ENCODE measurements at regions not wholly inside any gene's neighbourhood (a gene's known extent, or its start where the extent isn't known, plus 50 kb on each side); places are given as distances from the start of the nearest gene placed in this dataset.

- Histone ChIP-seq H3K4me3 (ENCODE audit: insufficient read length, low read depth) (no peak overlapping the region), H3K36me3 (ENCODE audit: insufficient read depth, insufficient read length, low read length) (no peaks in the 10 kb centered on the region), H3K9me3 (ENCODE audit: insufficient read depth, low read length) (no peaks in the 10 kb centered on the region), H3K27me3 (ENCODE audit: insufficient read depth, insufficient read length) (no peaks in the 10 kb centered on the region), H3K9ac (ENCODE audit: insufficient read length, low read depth) (no peak overlapping the region), H3K4me1 (ENCODE audit: insufficient read depth, insufficient read length) (no peaks in the 10 kb centered on the region)
- TF ChIP-seq SUZ12 (IDR thresholded peaks at IDR 0.05; ENCODE audit: extremely low read depth, insufficient read depth, insufficient read length) = no peak
- no peak for TF ChIP-seq YY1 (IDR thresholded peaks at IDR 0.05; ENCODE audit: insufficient read depth, insufficient read length)
- TF ChIP-seq ZNF274 (IDR thresholded peaks at IDR 0.05; ENCODE audit: low read depth, low read length) = no peak
- no peak for DNase-seq (ENCODE audit: low read depth, low spot score)
These were observed 156.5 kb downstream of the POM121L12 start for GRCh38 chr7:53191836-53192443.

- H3K9ac ChIP-seq (ENCODE audit: insufficient read length, low read depth) = no peak overlapping the region
- H3K36me3 ChIP-seq (ENCODE audit: insufficient read depth, insufficient read length, low read length) = no peaks in the 10 kb centered on the region
- no peaks in the 10 kb centered on the region for H3K27me3 ChIP-seq (ENCODE audit: insufficient read depth, insufficient read length)
- no peak overlapping the region for H3K4me3 ChIP-seq (ENCODE audit: insufficient read length, low read depth)
- DNase-seq (ENCODE audit: low read depth, low spot score) = no peak
- no peaks in the 10 kb centered on the region for H3K9me3 ChIP-seq (ENCODE audit: insufficient read depth, low read length)
- H3K4me1 ChIP-seq (ENCODE audit: insufficient read depth, insufficient read length) = peaks cover 3% of the 10 kb centered on the region
- TF ChIP-seq SUZ12 (IDR thresholded peaks at IDR 0.05; ENCODE audit: extremely low read depth, insufficient read depth, insufficient read length) (no peak), YY1 (IDR thresholded peaks at IDR 0.05; ENCODE audit: insufficient read depth, insufficient read length) (no peak)
These were observed 169.6 kb downstream of the POM121L12 start for GRCh38 chr7:53205006-53205405.

GRCh38 chr7:53209129-53209528, 173.7 kb downstream of the POM121L12 start:
- TF ChIP-seq SUZ12 (IDR thresholded peaks at IDR 0.05; ENCODE audit: extremely low read depth, insufficient read depth, insufficient read length) = no peak
- TF ChIP-seq ZNF274 (IDR thresholded peaks at IDR 0.05; ENCODE audit: low read depth, low read length) = no peak
- TF ChIP-seq YY1 (IDR thresholded peaks at IDR 0.05; ENCODE audit: insufficient read depth, insufficient read length) = no peak
- Histone ChIP-seq H3K9ac (ENCODE audit: insufficient read length, low read depth) (no peak overlapping the region), H3K27me3 (ENCODE audit: insufficient read depth, insufficient read length) (no peaks in the 10 kb centered on the region), H3K4me3 (ENCODE audit: insufficient read length, low read depth) (no peak overlapping the region), H3K4me1 (ENCODE audit: insufficient read depth, insufficient read length) (no peaks in the 10 kb centered on the region), H3K36me3 (ENCODE audit: insufficient read depth, insufficient read length, low read length) (no peaks in the 10 kb centered on the region), H3K9me3 (ENCODE audit: insufficient read depth, low read length) (peaks cover 15% of the 10 kb centered on the region)
- DNase-seq (ENCODE audit: low read depth, low spot score) = peak; percentile 13

GRCh38 chr7:53214463-53214862, 179.0 kb downstream of the POM121L12 start:
- Histone ChIP-seq H3K36me3 (ENCODE audit: insufficient read depth, insufficient read length, low read length) (no peaks in the 10 kb centered on the region), H3K9ac (ENCODE audit: insufficient read length, low read depth) (no peak overlapping the region), H3K4me3 (ENCODE audit: insufficient read length, low read depth) (no peak overlapping the region), H3K27me3 (ENCODE audit: insufficient read depth, insufficient read length) (no peaks in the 10 kb centered on the region), H3K4me1 (ENCODE audit: insufficient read depth, insufficient read length) (no peaks in the 10 kb centered on the region), H3K9me3 (ENCODE audit: insufficient read depth, low read length) (peaks cover 45% of the 10 kb centered on the region)
- TF ChIP-seq YY1 (IDR thresholded peaks at IDR 0.05; ENCODE audit: insufficient read depth, insufficient read length) (no peak), SUZ12 (IDR thresholded peaks at IDR 0.05; ENCODE audit: extremely low read depth, insufficient read depth, insufficient read length) (no peak), ZNF274 (IDR thresholded peaks at IDR 0.05; ENCODE audit: low read depth, low read length) (no peak)
- no peak for DNase-seq (ENCODE audit: low read depth, low spot score)

GRCh38 chr7:53218730-53219504, 183.5 kb downstream of the POM121L12 start:
- no peak for TF ChIP-seq SUZ12 (IDR thresholded peaks at IDR 0.05; ENCODE audit: extremely low read depth, insufficient read depth, insufficient read length)
- TF ChIP-seq ZNF274 (IDR thresholded peaks at IDR 0.05; ENCODE audit: low read depth, low read length) = no peak
- no peak for TF ChIP-seq YY1 (IDR thresholded peaks at IDR 0.05; ENCODE audit: insufficient read depth, insufficient read length)
- no peaks in the 10 kb centered on the region for H3K4me1 ChIP-seq (ENCODE audit: insufficient read depth, insufficient read length)
- no peak overlapping the region for H3K4me3 ChIP-seq (ENCODE audit: insufficient read length, low read depth)
- H3K27me3 ChIP-seq (ENCODE audit: insufficient read depth, insufficient read length) = no peaks in the 10 kb centered on the region
- DNase-seq (ENCODE audit: low read depth, low spot score) = no peak
- no peak overlapping the region for H3K9ac ChIP-seq (ENCODE audit: insufficient read length, low read depth)
- H3K9me3 ChIP-seq (ENCODE audit: insufficient read depth, low read length) = peaks cover 32% of the 10 kb centered on the region
- H3K36me3 ChIP-seq (ENCODE audit: insufficient read depth, insufficient read length, low read length) = no peaks in the 10 kb centered on the region

- H3K4me3 ChIP-seq (ENCODE audit: insufficient read length, low read depth) = no peak overlapping the region
- H3K4me1 ChIP-seq (ENCODE audit: insufficient read depth, insufficient read length) = no peaks in the 10 kb centered on the region
- H3K36me3 ChIP-seq (ENCODE audit: insufficient read depth, insufficient read length, low read length) = no peaks in the 10 kb centered on the region
- no peak for DNase-seq (ENCODE audit: low read depth, low spot score)
- no peaks in the 10 kb centered on the region for H3K27me3 ChIP-seq (ENCODE audit: insufficient read depth, insufficient read length)
- H3K9ac ChIP-seq (ENCODE audit: insufficient read length, low read depth) = no peak overlapping the region
- TF ChIP-seq YY1 (IDR thresholded peaks at IDR 0.05; ENCODE audit: insufficient read depth, insufficient read length) (no peak), ZNF274 (IDR thresholded peaks at IDR 0.05; ENCODE audit: low read depth, low read length) (no peak), SUZ12 (IDR thresholded peaks at IDR 0.05; ENCODE audit: extremely low read depth, insufficient read depth, insufficient read length) (no peak)
- no peaks in the 10 kb centered on the region for H3K9me3 ChIP-seq (ENCODE audit: insufficient read depth, low read length)
These were observed 193.8 kb downstream of the POM121L12 start for GRCh38 chr7:53229202-53229601.

GRCh38 chr7:53237344-53237913, 202.0 kb downstream of the POM121L12 start:
- H3K27me3 ChIP-seq (ENCODE audit: insufficient read depth, insufficient read length) = no peaks in the 10 kb centered on the region
- no peak for DNase-seq (ENCODE audit: low read depth, low spot score)

More at GRCh38 chr7:53237344-53237913, 202.0 kb downstream of the POM121L12 start:
- H3K4me1 ChIP-seq (ENCODE audit: insufficient read depth, insufficient read length) = no peaks in the 10 kb centered on the region
- peaks cover 17% of the 10 kb centered on the region for H3K9me3 ChIP-seq (ENCODE audit: insufficient read depth, low read length)
- no peaks in the 10 kb centered on the region for H3K36me3 ChIP-seq (ENCODE audit: insufficient read depth, insufficient read length, low read length)
- H3K9ac ChIP-seq (ENCODE audit: insufficient read length, low read depth) = no peak overlapping the region
- TF ChIP-seq ZNF274 (IDR thresholded peaks at IDR 0.05; ENCODE audit: low read depth, low read length) (no peak), SUZ12 (IDR thresholded peaks at IDR 0.05; ENCODE audit: extremely low read depth, insufficient read depth, insufficient read length) (no peak), YY1 (IDR thresholded peaks at IDR 0.05; ENCODE audit: insufficient read depth, insufficient read length) (no peak)
- no peak overlapping the region for H3K4me3 ChIP-seq (ENCODE audit: insufficient read length, low read depth)
